ENCODE measurements at regions not wholly inside any gene's neighbourhood (a gene's known extent, or its start where the extent isn't known, plus 50 kb on each side); places are given as distances from the start of the nearest gene placed in this dataset.

DNA sequence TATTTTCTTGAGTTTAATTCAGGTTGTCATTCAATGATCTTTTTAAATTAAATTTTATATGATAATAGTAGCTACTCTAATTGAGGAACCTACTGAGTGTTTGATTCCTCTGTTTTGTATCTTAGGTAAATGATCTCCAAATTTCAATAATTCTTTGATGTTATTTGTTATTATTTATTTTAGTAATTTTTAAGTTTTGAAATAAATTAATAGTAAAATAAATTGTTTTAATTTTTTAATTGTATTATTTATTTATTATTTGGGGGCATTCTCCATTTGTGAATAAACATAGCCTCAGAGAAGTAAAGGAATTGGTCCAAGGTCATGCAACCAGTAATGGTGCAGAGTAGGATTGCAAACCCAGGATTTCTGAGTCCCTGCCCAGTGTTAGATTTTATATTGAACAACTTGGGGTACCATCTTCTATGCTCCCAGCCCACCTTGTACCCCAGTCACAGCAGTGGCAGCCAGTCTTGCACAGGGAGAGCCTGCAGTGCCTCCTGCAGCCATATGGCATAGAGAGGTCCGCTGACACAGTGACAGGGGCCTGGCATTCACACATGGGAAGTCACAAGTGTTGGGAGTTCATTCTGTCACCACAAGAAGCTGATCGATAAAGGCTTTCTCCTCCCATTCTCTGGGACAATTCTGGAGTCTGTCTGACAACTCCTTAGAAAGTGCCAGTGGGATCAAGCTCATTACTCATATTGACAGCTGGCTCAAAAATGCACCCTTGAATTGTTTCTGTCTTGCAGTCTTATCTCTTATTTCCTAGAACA lies 110.0 kb upstream of the ETAA1 start:
- no peaks in the 10 kb centered on the region for H4K20me1 ChIP-seq (ENCODE audit: insufficient read depth)
- H3K4me3 ChIP-seq (ENCODE audit: low read length), result no peak overlapping the region
- H3K36me3 ChIP-seq (ENCODE audit: insufficient read depth, low read length), result no peaks in the 10 kb centered on the region
- H3K4me2 ChIP-seq (ENCODE audit: low read length), result no peak overlapping the region
- no peaks in the 10 kb centered on the region for H3K27me3 ChIP-seq (ENCODE audit: insufficient read depth, low read depth, low read length)
- no peaks in the 10 kb centered on the region for H3F3A ChIP-seq (ENCODE audit: insufficient read depth, low read length, poor library complexity, severe bottlenecking)
- H3K9me2 ChIP-seq (ENCODE audit: insufficient read depth, low read length), result no peaks in the 10 kb centered on the region
- no peaks in the 10 kb centered on the region for H3K79me2 ChIP-seq (replicated peaks; ENCODE audit: insufficient read depth, low read length)
- no peaks in the 10 kb centered on the region for H3K9me3 ChIP-seq (ENCODE audit: low read length)
- H3K27ac ChIP-seq (ENCODE audit: low read length), result no peak overlapping the region
- no peak overlapping the region for H2AFZ ChIP-seq (ENCODE audit: low read depth, low read length)
- no peak for TF ChIP-seq MXI1 (conservative IDR thresholded peaks at IDR 0.05; ENCODE audit: poor library complexity, severe bottlenecking)
- no peak overlapping the region for H3K9ac ChIP-seq (ENCODE audit: low read length)

DNA sequence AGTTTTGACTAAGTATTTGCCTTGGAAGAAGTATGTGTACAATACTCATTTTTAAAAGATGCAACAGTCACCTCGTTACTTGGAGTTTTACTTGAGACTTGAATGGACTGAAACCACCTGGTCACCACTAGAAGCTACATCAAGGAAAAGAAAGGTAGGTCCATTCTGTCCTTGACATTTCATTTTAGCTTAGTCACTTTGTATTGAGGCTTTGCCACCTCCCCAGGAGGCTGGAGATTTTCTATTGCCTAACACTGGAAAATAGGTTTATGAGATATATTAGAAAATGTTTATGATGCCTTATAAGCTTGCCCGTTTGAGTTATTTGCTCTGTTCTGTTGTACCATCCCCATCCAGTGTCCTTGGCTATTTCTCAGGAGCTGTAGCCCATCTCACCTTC lies 107.9 kb upstream of the ETAA1 start:
- Histone ChIP-seq H3K27ac (ENCODE audit: low read length) (no peak overlapping the region), H3K4me2 (ENCODE audit: low read length) (no peak overlapping the region), H3K9ac (ENCODE audit: low read length) (no peak overlapping the region), H3K9me2 (ENCODE audit: insufficient read depth, low read length) (no peaks in the 10 kb centered on the region), H3K36me3 (ENCODE audit: insufficient read depth, low read length) (no peaks in the 10 kb centered on the region), H3K9me3 (ENCODE audit: low read length) (no peaks in the 10 kb centered on the region), H3K27me3 (ENCODE audit: insufficient read depth, low read depth, low read length) (no peaks in the 10 kb centered on the region), H2AFZ (ENCODE audit: low read depth, low read length) (no peak overlapping the region), H3K4me3 (ENCODE audit: low read length) (no peak overlapping the region), H4K20me1 (ENCODE audit: insufficient read depth) (no peaks in the 10 kb centered on the region), H3F3A (ENCODE audit: insufficient read depth, low read length, poor library complexity, severe bottlenecking) (no peaks in the 10 kb centered on the region), H3K79me2 (replicated peaks; ENCODE audit: insufficient read depth, low read length) (no peaks in the 10 kb centered on the region)
- TF ChIP-seq, protein P1, sequence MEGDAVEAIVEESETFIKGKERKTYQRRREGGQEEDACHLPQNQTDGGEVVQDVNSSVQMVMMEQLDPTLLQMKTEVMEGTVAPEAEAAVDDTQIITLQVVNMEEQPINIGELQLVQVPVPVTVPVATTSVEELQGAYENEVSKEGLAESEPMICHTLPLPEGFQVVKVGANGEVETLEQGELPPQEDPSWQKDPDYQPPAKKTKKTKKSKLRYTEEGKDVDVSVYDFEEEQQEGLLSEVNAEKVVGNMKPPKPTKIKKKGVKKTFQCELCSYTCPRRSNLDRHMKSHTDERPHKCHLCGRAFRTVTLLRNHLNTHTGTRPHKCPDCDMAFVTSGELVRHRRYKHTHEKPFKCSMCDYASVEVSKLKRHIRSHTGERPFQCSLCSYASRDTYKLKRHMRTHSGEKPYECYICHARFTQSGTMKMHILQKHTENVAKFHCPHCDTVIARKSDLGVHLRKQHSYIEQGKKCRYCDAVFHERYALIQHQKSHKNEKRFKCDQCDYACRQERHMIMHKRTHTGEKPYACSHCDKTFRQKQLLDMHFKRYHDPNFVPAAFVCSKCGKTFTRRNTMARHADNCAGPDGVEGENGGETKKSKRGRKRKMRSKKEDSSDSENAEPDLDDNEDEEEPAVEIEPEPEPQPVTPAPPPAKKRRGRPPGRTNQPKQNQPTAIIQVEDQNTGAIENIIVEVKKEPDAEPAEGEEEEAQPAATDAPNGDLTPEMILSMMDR (IDR thresholded peaks at IDR 0.05; ENCODE audit: poor library complexity, severe bottlenecking), result no peak
- no peak for TF ChIP-seq RAD21 (conservative IDR thresholded peaks at IDR 0.05)
- TF ChIP-seq, protein P2, sequence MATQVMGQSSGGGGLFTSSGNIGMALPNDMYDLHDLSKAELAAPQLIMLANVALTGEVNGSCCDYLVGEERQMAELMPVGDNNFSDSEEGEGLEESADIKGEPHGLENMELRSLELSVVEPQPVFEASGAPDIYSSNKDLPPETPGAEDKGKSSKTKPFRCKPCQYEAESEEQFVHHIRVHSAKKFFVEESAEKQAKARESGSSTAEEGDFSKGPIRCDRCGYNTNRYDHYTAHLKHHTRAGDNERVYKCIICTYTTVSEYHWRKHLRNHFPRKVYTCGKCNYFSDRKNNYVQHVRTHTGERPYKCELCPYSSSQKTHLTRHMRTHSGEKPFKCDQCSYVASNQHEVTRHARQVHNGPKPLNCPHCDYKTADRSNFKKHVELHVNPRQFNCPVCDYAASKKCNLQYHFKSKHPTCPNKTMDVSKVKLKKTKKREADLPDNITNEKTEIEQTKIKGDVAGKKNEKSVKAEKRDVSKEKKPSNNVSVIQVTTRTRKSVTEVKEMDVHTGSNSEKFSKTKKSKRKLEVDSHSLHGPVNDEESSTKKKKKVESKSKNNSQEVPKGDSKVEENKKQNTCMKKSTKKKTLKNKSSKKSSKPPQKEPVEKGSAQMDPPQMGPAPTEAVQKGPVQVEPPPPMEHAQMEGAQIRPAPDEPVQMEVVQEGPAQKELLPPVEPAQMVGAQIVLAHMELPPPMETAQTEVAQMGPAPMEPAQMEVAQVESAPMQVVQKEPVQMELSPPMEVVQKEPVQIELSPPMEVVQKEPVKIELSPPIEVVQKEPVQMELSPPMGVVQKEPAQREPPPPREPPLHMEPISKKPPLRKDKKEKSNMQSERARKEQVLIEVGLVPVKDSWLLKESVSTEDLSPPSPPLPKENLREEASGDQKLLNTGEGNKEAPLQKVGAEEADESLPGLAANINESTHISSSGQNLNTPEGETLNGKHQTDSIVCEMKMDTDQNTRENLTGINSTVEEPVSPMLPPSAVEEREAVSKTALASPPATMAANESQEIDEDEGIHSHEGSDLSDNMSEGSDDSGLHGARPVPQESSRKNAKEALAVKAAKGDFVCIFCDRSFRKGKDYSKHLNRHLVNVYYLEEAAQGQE (IDR thresholded peaks at IDR 0.05; ENCODE audit: borderline replicate concordance), result no peak
- no peak for TF ChIP-seq TAF1 (IDR thresholded peaks at IDR 0.05; ENCODE audit: low read depth)
- TF ChIP-seq MXI1 (conservative IDR thresholded peaks at IDR 0.05; ENCODE audit: poor library complexity, severe bottlenecking), result no peak
- no peak for TF ChIP-seq EZH2 (IDR thresholded peaks at IDR 0.05; ENCODE audit: borderline replicate concordance, insufficient read depth, low read length, poor library complexity, severe bottlenecking)
- no peak for TF ChIP-seq EP300 (conservative IDR thresholded peaks at IDR 0.05; ENCODE audit: poor library complexity, severe bottlenecking)
- no peak for TF ChIP-seq SMC3 (conservative IDR thresholded peaks at IDR 0.05; ENCODE audit: poor library complexity)
- TF ChIP-seq POLR2AphosphoS5 (IDR thresholded peaks at IDR 0.05), result no peak
